ENCODE measurements at regions not wholly inside any gene's neighbourhood (a gene's known extent, or its start where the extent isn't known, plus 50 kb on each side); places are given as distances from the start of the nearest gene placed in this dataset.

GRCh38 chr2:221662689-221663391, 90.7 kb upstream of the EPHA4 start:
- H2BK120ac ChIP-seq (ENCODE audit: low read depth, low read length): no peak overlapping the region
- POLR2A ChIA-PET (ENCODE audit: unreplicated experiment): no interaction called here
- H3K27me3 ChIP-seq (ENCODE audit: control insufficient read depth, insufficient read depth, low read length): no peaks in the 10 kb centered on the region
- H4K91ac ChIP-seq (ENCODE audit: insufficient read depth, low read depth, low read length): no peak overlapping the region
- no peaks in the 10 kb centered on the region for H3K9me3 ChIP-seq (ENCODE audit: control insufficient read depth, insufficient read depth, low read length)
- no peak overlapping the region for H2AK5ac ChIP-seq (ENCODE audit: low read depth, low read length)
- ATAC-seq (ENCODE audit: low read depth) (no peak), DNase-seq (no peak)
- H3K36me3 ChIP-seq (ENCODE audit: control insufficient read depth, insufficient read depth, low read length): no peaks in the 10 kb centered on the region
- no peak overlapping the region for H3K56ac ChIP-seq (ENCODE audit: extremely low read depth, insufficient read depth, low read length)
- no peak overlapping the region for H3K4me3 ChIP-seq (ENCODE audit: insufficient read depth, low read depth, low read length)
- no peaks in the 10 kb centered on the region for H3K9me1 ChIP-seq (ENCODE audit: insufficient read depth, low read length)
- no TSS peak for BruUV-seq (replicated peaks)
- CTCF ChIA-PET: no interaction called here
- H3K9ac ChIP-seq (ENCODE audit: low read depth, low read length): no peak overlapping the region
- dilution Hi-C loops (cut with HindIII; ENCODE audit: low sequenced_read_pairs, unreplicated experiment): no loop called here
- no peaks in the 10 kb centered on the region for H3K79me1 ChIP-seq (ENCODE audit: low read depth in 1 of 2, low read length in 2 of 2)
- H3K27ac ChIP-seq (ENCODE audit: insufficient read depth, low read length): no peak overlapping the region
- no peaks in the 10 kb centered on the region for H3K4me1 ChIP-seq (ENCODE audit: control insufficient read depth, insufficient read depth, low read length)
- no peak overlapping the region for H3K18ac ChIP-seq (ENCODE audit: low read depth, low read length)
- in situ Hi-C loops (cut with MboI; ENCODE audit: low sequenced_read_pairs): no loop called here
- TF ChIP-seq, protein P1, sequence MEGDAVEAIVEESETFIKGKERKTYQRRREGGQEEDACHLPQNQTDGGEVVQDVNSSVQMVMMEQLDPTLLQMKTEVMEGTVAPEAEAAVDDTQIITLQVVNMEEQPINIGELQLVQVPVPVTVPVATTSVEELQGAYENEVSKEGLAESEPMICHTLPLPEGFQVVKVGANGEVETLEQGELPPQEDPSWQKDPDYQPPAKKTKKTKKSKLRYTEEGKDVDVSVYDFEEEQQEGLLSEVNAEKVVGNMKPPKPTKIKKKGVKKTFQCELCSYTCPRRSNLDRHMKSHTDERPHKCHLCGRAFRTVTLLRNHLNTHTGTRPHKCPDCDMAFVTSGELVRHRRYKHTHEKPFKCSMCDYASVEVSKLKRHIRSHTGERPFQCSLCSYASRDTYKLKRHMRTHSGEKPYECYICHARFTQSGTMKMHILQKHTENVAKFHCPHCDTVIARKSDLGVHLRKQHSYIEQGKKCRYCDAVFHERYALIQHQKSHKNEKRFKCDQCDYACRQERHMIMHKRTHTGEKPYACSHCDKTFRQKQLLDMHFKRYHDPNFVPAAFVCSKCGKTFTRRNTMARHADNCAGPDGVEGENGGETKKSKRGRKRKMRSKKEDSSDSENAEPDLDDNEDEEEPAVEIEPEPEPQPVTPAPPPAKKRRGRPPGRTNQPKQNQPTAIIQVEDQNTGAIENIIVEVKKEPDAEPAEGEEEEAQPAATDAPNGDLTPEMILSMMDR (conservative IDR thresholded peaks at IDR 0.05; ENCODE audit: low read depth, low read length): no peak
- TF ChIP-seq, protein P2, sequence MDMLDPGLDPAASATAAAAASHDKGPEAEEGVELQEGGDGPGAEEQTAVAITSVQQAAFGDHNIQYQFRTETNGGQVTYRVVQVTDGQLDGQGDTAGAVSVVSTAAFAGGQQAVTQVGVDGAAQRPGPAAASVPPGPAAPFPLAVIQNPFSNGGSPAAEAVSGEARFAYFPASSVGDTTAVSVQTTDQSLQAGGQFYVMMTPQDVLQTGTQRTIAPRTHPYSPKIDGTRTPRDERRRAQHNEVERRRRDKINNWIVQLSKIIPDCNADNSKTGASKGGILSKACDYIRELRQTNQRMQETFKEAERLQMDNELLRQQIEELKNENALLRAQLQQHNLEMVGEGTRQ (IDR thresholded peaks at IDR 0.05; ENCODE audit: low read depth, low read length): no peak
- TF ChIP-seq MAFK (IDR thresholded peaks at IDR 0.05; ENCODE audit: low read depth, low read length) (no peak), CHD1 (IDR thresholded peaks at IDR 0.05; ENCODE audit: low read depth, low read length) (no peak), POLR2A (IDR thresholded peaks at IDR 0.05; ENCODE audit: low read depth, low read length) (no peak), RFX5 (IDR thresholded peaks at IDR 0.05; ENCODE audit: low read depth, low read length) (no peak), RAD21 (IDR thresholded peaks at IDR 0.05; ENCODE audit: low read length) (no peak), RCOR1 (IDR thresholded peaks at IDR 0.05; ENCODE audit: insufficient replicate concordance, low read length) (no peak), FOS (IDR thresholded peaks at IDR 0.05; ENCODE audit: low read depth, low read length) (no peak), NFE2L2 (IDR thresholded peaks at IDR 0.05; ENCODE audit: low read depth, low read length) (no peak), CEBPB (IDR thresholded peaks at IDR 0.05; ENCODE audit: low read depth, low read length) (no peak), ELK1 (IDR thresholded peaks at IDR 0.05; ENCODE audit: borderline replicate concordance, low read depth, low read length) (no peak), MAZ (IDR thresholded peaks at IDR 0.05; ENCODE audit: borderline replicate concordance, low read depth, low read length) (no peak)
- no peaks in the 10 kb centered on the region for H4K20me1 ChIP-seq (ENCODE audit: insufficient read depth, low read length)
- no peak overlapping the region for H4K8ac ChIP-seq (ENCODE audit: low read depth in 2 of 2, low read length in 2 of 2)
- H3K14ac ChIP-seq (replicated peaks; ENCODE audit: low read depth, low read length): no peak overlapping the region
- H2AFZ ChIP-seq (replicated peaks; ENCODE audit: low read length, poor library complexity): no peak overlapping the region
- WGBS, 2 experiments (ENCODE audit: extremely low coverage in 2 of 2, insufficient read length in 1 of 2): no CpG with 5 or more reads among the region's 3 CpGs
- no peak overlapping the region for H2BK5ac ChIP-seq (ENCODE audit: low read depth, low read length, poor library complexity, severe bottlenecking)
- no peak overlapping the region for H3K23ac ChIP-seq (ENCODE audit: low read depth, low read length)
- no peak overlapping the region for H2BK20ac ChIP-seq (ENCODE audit: low read depth, low read length)
- intact Hi-C loops (cut with micrococcal nuclease): no loop called here
- no peak overlapping the region for H3K4me2 ChIP-seq (ENCODE audit: low read depth, low read length)
- no peak overlapping the region for H4K5ac ChIP-seq (ENCODE audit: low read depth, low read length)
- no peak overlapping the region for H3K4ac ChIP-seq (ENCODE audit: low read depth, low read length)
- no peak overlapping the region for H2BK15ac ChIP-seq (ENCODE audit: low read depth, low read length)
- no peak overlapping the region for H2AK9ac ChIP-seq (replicated peaks; ENCODE audit: low read depth, low read length, poor library complexity)
